CD4-positive, alpha-beta T cell treated with Interleukin-6 for 4 hours (primary cell): ENCODE measurements at regions not wholly inside any gene's neighbourhood (a gene's known extent, or its start where the extent isn't known, plus 50 kb on each side); places are given as distances from the start of the nearest gene placed in this dataset.

Experiments
- DNase-seq: peaks from one replicate; pipeline ENCODE4 v3.0.0-alpha.2; 2020; ENCODE audit warnings: mixed read lengths

DNA sequence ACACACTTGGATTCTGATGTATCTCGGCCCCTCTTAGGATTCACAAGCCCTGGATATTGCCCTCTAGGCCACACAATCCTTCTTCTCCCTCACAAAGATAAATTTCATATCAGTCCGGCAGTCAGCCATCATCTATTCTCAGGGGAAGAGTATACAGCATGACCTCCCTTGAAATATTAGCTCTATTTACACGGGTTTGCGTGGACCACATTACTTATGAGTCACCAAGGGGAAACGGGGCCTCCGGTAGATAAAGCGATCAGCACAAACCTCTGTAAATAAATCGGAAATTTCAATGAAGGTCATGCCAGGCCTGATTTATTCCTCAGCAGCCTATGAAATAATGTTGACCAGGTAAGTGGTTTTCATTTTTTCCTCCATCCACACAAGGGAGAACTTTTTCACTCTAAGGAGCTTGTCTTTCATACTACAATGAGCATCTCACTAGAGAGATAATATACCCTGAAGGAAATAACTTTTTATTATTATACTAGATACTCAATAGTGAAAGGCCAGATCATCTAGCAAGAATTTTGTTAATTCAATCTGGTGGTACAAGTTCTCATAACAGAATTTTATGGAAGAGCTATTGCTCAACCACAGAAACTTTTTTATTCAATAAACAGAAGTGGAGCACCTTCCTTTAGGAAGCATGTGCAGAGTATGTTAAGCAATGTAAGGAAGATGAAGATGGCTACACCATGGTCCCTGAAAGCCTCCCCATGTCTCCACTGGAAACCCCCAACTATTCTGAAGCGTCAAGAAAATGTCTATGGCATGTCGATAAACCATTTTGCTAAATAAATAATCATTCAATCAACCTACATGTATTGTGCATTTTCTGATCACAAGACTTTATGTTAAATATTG is 125.2 kb upstream of the PIK3C3 start:
- no peak for DNase-seq

DNA sequence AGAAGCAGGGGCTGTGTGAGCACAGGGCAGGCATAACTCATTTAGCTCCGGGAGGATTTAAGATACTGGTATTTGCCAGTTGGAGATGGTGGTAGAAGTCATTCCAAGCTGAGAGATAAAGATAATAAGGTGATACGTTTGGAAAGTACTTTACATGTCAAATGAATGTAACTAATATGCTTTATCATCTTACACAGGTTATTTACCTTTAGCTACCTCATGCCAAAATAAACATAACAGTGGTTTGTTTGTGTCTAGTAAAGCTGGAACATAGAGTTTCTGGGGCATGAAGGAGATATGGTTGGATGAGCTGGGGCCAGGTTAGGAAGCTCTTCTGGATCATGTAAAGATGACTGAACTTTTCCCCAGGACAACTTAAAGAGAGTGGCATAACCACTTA is 126.9 kb upstream of the PIK3C3 start:
- DNase-seq, result no peak

DNA sequence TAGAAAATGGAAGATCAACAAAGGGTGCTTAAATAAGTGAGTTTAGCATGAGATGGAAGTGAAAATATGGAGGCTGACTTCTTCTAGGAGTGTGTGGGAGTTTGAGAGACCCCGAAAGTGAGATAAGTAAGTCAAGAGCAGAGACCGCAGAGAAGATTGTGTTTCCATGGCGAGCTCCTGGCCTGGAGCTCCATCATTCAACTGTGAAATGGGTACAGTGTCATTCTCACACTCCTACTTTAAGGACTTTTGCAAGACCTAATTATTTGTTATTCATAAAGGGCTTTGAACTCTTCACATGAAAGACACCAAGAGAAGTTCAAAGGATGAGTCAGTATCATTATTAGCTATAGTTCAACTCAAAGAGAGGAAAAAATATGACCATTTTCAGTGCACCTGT is 134.2 kb upstream of the PIK3C3 start:
- no peak for DNase-seq

DNA sequence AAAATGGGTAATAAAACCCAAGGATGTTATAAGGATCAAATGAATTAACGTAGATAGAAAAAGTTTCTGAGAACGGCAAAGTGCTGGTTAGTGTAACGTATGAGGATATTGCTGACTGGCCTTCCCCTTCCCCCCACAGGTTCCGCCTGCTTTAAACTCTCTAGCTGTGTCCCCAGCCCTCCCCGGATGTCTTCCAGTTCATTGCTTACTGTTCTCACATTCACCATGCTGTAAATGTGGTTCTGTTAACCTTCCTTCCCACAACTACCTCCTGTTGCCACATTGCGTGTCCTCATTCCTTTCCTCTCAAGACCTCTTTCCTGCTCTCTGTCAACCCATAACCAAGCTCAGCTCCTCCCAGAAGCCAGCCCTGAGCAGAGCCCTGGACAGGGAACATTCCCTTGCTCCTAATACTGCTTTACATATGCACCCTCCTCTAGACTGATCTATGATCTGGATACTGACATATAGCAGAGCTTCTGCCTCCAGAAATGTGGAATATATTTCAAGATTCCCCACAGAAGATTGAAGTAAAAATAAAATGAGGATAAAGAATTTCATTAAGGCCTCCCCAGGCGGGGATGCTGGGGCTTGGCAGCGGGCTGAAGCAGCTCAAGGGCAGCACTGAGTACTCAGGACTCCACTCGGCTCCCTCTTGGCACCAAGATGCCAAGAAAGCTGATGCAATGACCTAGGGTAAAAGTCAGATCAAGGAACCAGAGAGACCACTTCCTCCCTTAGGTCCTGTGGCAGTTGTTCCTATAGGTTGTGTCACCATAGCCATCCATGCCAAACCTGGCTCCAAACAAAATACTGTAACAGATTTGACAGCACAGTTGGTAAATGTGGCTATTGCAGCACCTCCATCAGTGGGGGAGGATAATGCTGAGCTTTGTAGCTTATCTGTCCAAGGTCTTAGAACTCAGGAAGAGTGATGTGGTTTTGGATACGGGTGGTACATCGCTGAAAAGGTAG is 136.4 kb upstream of the PIK3C3 start:
- DNase-seq, result no peak

DNA sequence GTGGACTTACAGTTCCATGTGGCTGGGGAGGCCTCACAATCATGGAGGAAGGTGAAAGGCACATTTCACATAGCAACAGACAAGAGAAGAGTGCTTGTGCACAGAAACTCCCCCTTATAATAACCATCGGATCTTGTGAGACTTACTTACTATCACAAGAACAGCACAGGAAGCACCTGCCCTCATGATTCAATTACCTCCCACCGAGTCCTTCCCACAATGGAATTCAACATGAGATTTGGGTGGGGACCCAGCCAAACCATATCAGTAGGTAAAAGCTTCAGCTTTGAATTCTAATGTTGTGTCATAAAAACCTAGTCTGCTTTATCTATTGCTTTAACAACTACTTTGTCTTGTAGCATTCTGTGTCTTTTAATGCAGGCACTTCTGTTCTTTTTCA is 140.4 kb upstream of the PIK3C3 start:
- no peak for DNase-seq

DNA sequence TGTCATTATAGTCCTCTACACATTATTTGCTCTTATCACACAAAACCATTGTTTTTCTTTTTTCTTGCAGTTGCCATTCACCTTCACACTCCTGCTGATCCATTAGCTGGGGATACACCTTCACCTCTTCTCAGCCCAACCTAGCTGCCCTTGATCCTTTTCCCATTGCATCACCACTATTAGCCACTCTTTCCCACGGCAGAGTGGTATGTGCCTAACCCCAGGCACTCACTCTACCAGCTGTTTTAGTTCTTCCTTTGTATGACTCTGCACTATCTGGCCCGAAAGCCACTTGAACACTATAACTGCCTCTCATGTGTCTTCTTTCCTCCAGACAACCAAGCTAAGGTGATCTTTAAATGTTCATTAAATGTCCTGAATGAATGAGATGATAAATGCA is 145.4 kb upstream of the PIK3C3 start:
- no peak for DNase-seq

DNA sequence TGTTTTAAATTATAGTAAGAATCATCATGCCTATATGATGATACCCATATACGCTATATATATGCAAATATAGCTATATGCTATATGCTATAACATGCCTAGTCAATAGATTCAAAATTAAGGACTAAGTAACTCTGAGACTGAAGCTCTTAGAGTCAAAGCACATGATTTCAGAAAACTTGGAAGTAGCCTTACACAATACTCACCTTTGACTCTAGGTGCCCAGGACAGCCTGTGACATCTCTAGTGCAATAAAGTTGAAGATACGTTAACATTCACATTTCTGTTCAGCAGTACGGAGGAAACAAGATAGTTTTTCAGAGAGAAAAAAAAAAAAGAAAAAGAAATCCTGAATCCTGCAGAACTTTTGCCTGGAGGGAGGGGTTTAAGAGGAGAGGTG is 149.7 kb upstream of the PIK3C3 start:
- DNase-seq, result no peak

DNA sequence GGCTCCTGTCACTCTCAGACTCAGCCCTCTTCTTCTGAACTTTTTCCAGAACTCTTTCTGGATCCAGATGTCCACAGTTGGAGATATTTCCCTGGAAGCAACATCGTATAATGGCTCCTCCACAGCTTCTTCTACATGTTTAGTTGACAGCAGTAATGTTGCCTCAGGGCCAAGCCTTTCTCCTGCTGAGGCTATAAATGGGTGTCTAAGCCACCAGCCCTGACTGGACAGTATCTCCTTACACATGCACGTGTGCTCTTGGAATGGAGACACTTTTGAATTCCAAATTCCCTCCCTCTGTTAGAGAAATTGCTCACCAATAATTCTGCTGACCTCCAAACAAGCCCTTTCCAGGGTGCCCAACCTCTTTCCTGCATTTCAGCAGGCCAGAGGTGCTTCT is 156.2 kb upstream of the PIK3C3 start:
- no peak for DNase-seq

DNA sequence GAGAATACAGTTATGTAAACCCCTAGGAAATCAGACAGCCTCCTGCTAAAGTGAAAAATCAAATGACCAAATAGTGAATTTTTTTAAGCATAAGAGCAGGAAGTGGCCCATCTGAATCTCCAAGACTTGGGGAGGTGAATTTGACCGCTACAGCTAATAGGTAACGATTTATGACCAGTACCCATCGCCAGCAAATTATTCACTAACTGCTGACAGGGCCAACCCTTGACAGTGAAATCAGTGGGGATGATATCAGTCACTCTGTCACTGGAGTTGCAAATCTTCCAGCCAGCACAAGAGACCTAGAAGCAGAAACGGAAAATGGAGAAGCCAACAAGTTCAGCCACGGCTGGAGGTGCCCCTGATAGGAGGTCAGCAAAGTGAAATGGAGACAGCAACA is 164.3 kb upstream of the PIK3C3 start:
- DNase-seq, result no peak

DNA sequence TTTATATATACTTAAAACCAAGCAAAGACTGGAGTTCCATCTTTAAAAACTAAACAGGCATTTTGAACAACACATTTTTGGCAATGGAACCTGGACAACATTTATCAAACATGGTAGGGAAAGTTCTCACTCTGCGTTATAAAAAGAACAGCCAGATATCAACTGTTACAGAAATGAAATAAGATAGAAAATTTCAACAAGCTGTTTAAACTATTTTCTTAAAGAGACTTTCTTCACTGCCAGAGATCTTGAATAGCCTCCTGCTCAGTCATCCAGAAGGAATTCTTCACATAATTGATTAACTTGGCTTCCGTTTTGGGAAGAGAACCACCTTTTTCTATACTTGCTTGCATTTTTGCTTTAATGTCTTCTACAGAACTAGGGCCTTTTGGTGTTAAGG is 166.0 kb upstream of the PIK3C3 start:
- no peak for DNase-seq

DNA sequence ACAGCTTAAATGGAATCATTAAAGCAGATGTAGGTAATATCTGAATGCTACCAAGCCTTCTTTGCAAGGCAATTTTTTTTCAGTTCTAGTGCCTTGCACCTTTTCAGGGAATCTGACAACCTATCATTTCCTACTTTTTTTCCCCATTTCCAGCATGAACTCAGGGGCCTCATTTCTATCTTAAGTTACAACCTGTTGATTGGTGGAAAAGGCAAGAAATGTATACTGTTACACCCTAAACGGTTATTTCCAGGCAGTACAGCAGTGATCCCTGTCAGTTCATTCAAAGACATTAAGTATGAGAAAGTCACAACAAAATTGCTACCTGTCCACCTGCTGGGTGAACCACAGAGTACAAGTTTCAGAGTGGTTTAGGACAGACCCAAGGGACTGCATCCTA is 171.2 kb upstream of the PIK3C3 start:
- no peak for DNase-seq

DNA sequence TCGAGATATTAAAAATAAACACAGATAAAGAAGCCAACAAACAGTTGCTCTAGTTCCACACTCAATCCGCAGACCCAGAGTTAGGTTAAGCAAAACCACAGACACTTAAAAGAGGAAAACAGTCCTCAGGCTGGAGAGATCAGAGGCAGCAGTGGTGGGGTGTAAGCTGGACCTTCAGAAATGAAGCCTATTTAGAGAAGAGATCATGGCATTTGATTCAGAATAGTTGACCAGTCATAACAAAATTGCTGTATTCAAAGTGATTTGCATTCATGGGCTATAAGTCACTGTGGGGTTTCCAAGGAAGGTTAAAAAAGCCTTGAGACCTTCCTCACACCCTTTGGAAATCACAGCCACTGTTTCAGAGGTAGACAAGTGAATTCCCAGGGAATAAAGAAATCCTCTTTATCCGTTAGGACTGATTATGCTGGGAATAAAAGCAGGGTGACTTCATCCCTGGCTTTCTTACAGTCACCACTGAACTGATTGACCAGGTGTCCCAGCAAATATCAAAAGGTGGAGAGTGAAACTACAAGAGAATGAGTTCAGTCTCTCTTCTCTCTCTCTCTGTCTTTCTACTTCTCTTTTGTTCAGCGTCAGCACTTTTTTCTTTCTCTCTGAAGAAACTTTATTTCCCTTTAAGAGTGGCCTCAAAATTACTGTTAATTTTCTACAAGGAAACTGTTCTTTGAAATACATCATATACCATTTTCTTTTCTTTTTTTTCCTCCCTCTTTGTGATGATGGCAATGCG is 171.8 kb upstream of the PIK3C3 start:
- no peak for DNase-seq

DNA sequence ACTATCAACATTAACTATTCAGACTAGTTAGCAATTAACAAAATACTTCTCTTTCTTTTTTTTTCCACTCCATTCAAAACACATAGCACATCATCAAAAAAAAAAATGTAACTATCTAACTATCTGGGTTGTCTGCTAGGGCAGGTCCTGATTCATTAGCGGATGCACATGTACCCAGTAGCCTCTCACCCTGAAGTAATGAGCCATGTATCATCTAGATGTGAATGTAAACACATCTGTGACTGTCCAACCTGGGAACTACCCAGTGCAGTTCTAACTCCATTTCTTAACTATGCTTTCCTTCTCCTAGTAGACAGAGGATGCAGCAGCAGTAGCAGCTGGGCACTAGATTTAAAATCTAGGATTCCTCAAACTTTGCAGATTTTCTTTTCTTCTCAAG is 183.1 kb upstream of the PIK3C3 start:
- no peak for DNase-seq

DNA sequence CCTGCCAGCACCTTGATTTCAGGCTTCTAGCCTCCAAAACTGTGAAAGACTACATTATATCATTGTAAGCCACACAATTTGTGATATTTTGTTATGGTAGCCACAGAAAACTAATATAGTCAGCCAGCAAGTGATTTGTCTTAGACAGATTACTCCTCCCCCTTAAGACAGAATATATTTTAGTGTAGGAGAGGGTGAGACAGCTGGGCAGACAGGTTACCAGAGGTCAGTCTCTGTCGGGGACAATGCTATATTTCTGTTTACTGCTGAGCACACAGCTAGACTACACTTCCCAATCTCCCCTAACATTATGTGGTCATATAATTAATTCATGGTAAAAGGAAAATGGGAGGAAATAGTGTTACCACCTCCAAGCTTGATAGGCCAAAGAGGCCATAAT is 185.8 kb upstream of the PIK3C3 start:
- no peak for DNase-seq

DNA sequence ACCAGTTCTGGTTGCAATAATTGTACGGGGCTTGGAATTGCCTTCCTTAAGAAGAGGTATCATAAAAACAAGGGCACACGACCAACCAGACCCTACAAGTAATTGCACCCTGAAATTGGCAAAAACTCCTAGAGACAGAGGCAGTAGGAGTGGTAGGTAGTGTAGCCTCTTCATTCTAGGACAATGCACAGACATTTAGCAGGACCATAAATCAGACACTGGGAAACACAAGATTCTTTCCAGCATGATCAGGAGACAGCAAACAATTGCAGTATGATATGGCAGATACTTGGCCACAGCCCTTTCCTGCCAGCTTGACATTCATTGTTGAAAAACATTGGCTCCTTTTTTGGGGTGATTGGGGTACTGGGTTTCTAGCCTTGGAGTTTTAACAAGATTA is 186.6 kb upstream of the PIK3C3 start:
- no peak for DNase-seq

DNA sequence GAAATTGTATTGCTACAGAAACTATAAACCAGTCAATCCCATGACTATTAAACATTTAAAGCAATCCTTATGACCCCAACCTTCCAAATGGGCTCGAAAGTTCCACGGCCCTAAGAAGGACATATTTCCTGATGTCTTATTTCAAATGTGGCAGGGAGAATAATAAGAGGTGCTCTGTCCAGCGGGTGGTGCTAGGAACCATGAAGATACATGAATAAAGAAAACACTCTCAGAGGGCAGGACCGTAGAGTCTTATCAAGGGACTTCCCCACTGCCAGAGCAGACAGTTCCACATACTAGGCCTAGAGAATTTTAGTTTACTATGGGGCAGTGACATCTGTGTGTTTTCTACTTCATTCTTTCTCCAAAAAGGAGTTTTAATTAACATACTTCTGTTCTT is 187.1 kb upstream of the PIK3C3 start:
- no peak for DNase-seq

DNA sequence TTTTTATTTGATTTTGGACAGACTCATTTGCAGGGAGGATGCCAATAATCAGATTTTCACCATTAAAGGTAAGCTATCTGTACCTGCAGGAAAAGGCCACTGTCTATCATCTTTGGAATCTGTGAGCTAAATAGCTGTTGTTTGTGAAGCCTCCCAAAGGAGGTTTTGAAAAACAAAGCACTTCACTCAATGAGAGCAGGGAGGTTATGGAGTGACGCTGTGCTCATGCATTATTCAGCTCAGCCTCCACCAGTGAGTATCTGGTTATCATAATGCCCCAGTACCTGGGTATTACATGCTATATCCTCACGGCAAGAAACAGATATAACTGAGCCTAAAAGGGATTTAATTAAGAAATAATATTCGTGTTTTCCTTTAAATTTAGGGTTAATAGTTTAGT is 189.6 kb upstream of the PIK3C3 start:
- DNase-seq, result no peak

DNA sequence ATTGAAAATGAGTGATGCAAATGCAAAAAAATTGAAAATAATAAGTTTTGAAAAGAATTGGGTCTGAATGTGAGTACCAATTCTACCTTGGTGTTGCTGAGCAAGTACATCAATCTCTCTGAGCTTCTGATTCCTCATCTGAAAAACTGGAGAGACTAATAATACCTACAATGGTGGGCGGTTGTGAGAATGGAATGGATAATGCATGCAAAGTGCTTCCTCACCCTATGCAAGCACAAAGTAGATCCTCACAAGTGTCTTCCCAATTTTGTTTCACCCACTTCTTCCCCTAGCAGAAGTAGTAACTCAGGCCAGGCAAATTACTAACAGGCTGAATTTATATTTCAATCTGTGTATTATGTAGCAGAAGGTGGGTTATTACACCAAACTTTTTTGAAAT is 191.7 kb upstream of the PIK3C3 start:
- DNase-seq, result no peak

DNA sequence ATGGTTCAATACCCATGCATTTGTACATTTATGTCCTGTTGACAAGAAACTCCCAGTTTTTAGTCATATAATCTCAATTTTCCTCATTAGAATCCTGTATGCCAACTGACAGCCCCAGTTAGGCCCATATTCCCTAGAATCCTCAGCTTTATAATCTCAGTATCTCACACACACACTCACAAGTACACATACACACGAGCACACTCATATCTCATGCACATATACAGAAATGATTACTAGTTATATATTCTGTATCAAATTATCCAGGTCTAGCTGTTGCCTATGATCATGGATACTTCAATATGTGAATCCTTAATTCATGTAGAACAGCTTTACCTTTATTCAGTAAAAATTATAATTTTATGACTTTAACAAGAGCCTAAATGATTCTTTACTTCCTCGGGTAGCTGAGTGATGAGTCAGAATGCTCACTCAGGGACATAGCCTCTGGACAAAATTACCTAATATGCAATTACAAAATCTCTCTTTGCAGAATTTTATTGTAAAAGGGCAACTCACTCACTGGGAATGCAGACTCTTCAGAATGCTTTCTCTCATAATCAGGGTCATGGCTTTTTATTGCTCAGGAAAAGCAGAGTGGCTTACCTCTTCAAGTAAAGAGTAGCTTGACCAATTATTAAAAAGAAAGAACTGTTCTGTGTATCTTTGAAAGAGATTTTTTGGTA is 193.6 kb upstream of the PIK3C3 start:
- DNase-seq, result no peak

DNA sequence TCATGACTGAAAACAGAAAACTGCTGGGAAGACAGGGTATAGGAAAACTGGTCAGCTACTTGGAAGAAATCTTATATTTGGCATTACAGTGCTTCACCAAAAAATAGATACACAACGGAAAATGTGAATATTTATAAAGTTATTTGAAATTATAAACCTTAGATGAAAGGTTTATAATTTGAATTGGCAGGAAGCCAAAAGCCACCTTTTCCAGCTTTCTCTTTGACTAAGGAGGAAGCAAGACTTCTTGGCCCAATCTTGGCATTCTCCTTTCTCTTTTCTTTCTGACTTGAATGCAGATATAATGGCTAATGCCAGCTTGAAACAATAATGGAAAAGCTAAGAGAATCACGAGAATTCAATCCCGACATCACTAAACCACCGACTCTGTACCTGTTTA is 196.5 kb upstream of the PIK3C3 start:
- no peak for DNase-seq

DNA sequence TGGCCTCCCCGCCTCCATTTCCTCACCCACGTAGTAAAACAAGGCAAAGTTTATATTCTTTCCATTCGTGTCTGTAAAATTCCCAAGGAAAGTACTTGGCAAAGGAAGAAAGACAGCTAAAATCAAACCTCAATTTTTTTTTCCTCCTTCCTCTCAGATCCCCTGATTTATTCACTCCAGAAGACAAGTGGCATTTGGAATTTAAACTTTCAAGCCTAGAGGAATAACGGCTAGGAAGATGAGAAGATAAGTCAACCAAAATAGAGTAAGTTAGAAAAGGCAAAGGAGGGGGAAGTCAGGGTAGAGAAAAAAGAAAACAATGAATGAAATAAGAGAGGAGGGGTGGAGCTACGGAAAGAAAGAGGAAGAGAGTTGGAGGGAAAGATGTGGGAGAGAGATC is 198.9 kb upstream of the PIK3C3 start:
- no peak for DNase-seq

DNA sequence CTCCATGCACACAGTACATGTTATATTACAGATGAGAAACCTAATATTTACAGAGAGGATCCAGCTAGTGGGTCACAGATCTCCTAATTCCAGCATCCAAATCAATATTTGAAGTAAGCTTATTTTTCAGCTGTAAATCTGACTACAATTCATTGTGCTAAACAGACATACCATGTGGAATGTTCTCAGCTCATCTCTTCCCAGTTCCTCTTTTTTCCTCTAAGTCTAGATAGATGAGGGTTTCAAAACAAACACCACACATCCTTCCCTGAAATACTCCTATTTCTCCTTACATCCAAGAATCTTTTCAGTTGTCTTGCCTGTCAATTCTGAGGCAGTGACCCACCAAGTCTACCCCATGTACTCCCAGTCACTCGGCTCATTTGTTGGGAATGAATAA is 200.7 kb upstream of the PIK3C3 start:
- no peak for DNase-seq

DNA sequence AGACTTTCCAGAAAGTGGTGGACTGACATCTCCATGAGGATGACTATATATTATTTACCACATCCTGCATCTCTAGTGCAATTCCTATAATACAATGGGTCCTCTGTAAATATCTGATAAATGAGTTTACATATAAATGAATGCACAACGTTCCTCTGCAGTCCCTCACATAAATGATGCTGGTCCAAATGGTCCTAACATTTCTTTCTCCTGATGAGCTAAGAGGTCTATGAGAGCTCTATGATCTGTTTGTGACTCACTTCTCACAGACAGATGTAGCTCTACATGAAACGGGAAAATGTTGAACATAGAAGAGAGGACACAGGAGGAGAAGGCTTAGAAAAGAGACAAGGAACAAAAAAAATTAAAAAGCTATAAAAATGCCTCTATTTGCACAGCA is 201.2 kb upstream of the PIK3C3 start:
- DNase-seq, result no peak
